ENCODE measurements at regions not wholly inside any gene's neighbourhood (a gene's known extent, or its start where the extent isn't known, plus 50 kb on each side); places are given as distances from the start of the nearest gene placed in this dataset.

- H4K8ac ChIP-seq (ENCODE audit: low read depth, low read length) = no peak overlapping the region
- no peak overlapping the region for H2BK5ac ChIP-seq (ENCODE audit: low read depth, low read length, poor library complexity)
- no peak overlapping the region for H2BK120ac ChIP-seq (ENCODE audit: insufficient read depth, low read length, poor library complexity)
- no peak overlapping the region for H3K9ac ChIP-seq (ENCODE audit: low read length)
- H3K18ac ChIP-seq (ENCODE audit: low read length) = no peak overlapping the region
- WGBS (ENCODE audit: extremely low coverage, insufficient coverage, insufficient read length) = no CpG with 5 or more reads among the region's 4 CpGs
- H2AK5ac ChIP-seq (ENCODE audit: low read length) = no peak overlapping the region
- H2BK12ac ChIP-seq (ENCODE audit: low read length) = no peak overlapping the region
- no peak overlapping the region for H3K4ac ChIP-seq (ENCODE audit: low read depth, low read length)
- H4K91ac ChIP-seq (ENCODE audit: low read depth, low read length) = no peak overlapping the region
- no peak overlapping the region for H3K14ac ChIP-seq (ENCODE audit: low read length)
- no peaks in the 10 kb centered on the region for H3K79me1 ChIP-seq (ENCODE audit: low read length)
- H3K9me3 ChIP-seq (ENCODE audit: insufficient read depth, low read depth, low read length) = no peaks in the 10 kb centered on the region
- no peaks in the 10 kb centered on the region for H3K27me3 ChIP-seq (ENCODE audit: insufficient read depth, low read length)
- H2AFZ ChIP-seq (ENCODE audit: insufficient read depth, low read length, poor library complexity) = no peak overlapping the region
- DNase-seq = no peak
- no peak overlapping the region for H3K4me3 ChIP-seq (ENCODE audit: low read depth, low read length)
- no peaks in the 10 kb centered on the region for H3K36me3 ChIP-seq (ENCODE audit: control insufficient read depth in 1 of 2, insufficient read depth in 2 of 2, low read length in 2 of 2)
- no peaks in the 10 kb centered on the region for H3K4me1 ChIP-seq (ENCODE audit: control insufficient read depth in 1 of 2, insufficient read depth in 2 of 2, low read length in 2 of 2)
- H3K79me2 ChIP-seq (ENCODE audit: control insufficient read depth, insufficient read depth, low read length, poor library complexity) = no peaks in the 10 kb centered on the region
- no peak overlapping the region for H3K4me2 ChIP-seq (ENCODE audit: low read length)
- no peak overlapping the region for H4K12ac ChIP-seq (ENCODE audit: low read depth, low read length)
- no peak overlapping the region for H3K27ac ChIP-seq (ENCODE audit: low read depth, low read length)
- no peak overlapping the region for H3K23ac ChIP-seq (ENCODE audit: low read length)
Measured at GRCh38 chr5:87940775-87941174, 327.9 kb downstream of the TMEM161B start.

- H2BK120ac ChIP-seq (ENCODE audit: insufficient read depth, low read length, poor library complexity) = no peak overlapping the region
- H3K4ac ChIP-seq (ENCODE audit: low read depth, low read length) = no peak overlapping the region
- no peaks in the 10 kb centered on the region for H3K36me3 ChIP-seq (ENCODE audit: control insufficient read depth in 1 of 2, insufficient read depth in 2 of 2, low read length in 2 of 2)
- H3K4me1 ChIP-seq (ENCODE audit: control insufficient read depth in 1 of 2, insufficient read depth in 2 of 2, low read length in 2 of 2) = no peaks in the 10 kb centered on the region
- H3K27ac ChIP-seq (ENCODE audit: low read depth, low read length) = no peak overlapping the region
- H3K79me2 ChIP-seq (ENCODE audit: control insufficient read depth, insufficient read depth, low read length, poor library complexity) = no peaks in the 10 kb centered on the region
- no peak overlapping the region for H2BK5ac ChIP-seq (ENCODE audit: low read depth, low read length, poor library complexity)
- no peak overlapping the region for H4K12ac ChIP-seq (ENCODE audit: low read depth, low read length)
- no peak overlapping the region for H2AFZ ChIP-seq (ENCODE audit: insufficient read depth, low read length, poor library complexity)
- DNase-seq = no peak
- no peak overlapping the region for H3K4me3 ChIP-seq (ENCODE audit: low read depth, low read length)
- no peak overlapping the region for H3K4me2 ChIP-seq (ENCODE audit: low read length)
- H2BK12ac ChIP-seq (ENCODE audit: low read length) = no peak overlapping the region
- no peak overlapping the region for H4K8ac ChIP-seq (ENCODE audit: low read depth, low read length)
- no peak overlapping the region for H3K9ac ChIP-seq (ENCODE audit: low read length)
- no peaks in the 10 kb centered on the region for H3K9me3 ChIP-seq (ENCODE audit: insufficient read depth, low read depth, low read length)
- H3K14ac ChIP-seq (ENCODE audit: low read length) = no peak overlapping the region
- H3K23ac ChIP-seq (ENCODE audit: low read length) = no peak overlapping the region
- no peak overlapping the region for H4K91ac ChIP-seq (ENCODE audit: low read depth, low read length)
- no peak overlapping the region for H3K18ac ChIP-seq (ENCODE audit: low read length)
- H3K27me3 ChIP-seq (ENCODE audit: insufficient read depth, low read length) = no peaks in the 10 kb centered on the region
- no peak overlapping the region for H2AK5ac ChIP-seq (ENCODE audit: low read length)
- H3K79me1 ChIP-seq (ENCODE audit: low read length) = no peaks in the 10 kb centered on the region
Measured at GRCh38 chr5:87936667-87937066, 332.0 kb downstream of the TMEM161B start.

GRCh38 chr5:87924436-87924835 is 344.2 kb downstream of the TMEM161B start:
- Histone ChIP-seq H3K27ac (ENCODE audit: low read depth, low read length) (no peak overlapping the region), H4K91ac (ENCODE audit: low read depth, low read length) (no peak overlapping the region), H3K9me3 (ENCODE audit: insufficient read depth, low read depth, low read length) (no peaks in the 10 kb centered on the region), H3K23ac (ENCODE audit: low read length) (no peak overlapping the region), H3K4me2 (ENCODE audit: low read length) (no peak overlapping the region), H3K79me1 (ENCODE audit: low read length) (no peaks in the 10 kb centered on the region), H3K4me3 (ENCODE audit: low read depth, low read length) (no peak overlapping the region), H3K4ac (ENCODE audit: low read depth, low read length) (no peak overlapping the region), H2AK5ac (ENCODE audit: low read length) (no peak overlapping the region), H3K9ac (ENCODE audit: low read length) (no peak overlapping the region), H4K12ac (ENCODE audit: low read depth, low read length) (no peak overlapping the region), H2BK12ac (ENCODE audit: low read length) (no peak overlapping the region), H3K4me1 (ENCODE audit: control insufficient read depth in 1 of 2, insufficient read depth in 2 of 2, low read length in 2 of 2) (peaks cover 2% of the 10 kb centered on the region in 2 experiments), H2AFZ (ENCODE audit: insufficient read depth, low read length, poor library complexity) (no peak overlapping the region), H3K18ac (ENCODE audit: low read length) (no peak overlapping the region), H3K79me2 (ENCODE audit: control insufficient read depth, insufficient read depth, low read length, poor library complexity) (no peaks in the 10 kb centered on the region), H4K8ac (ENCODE audit: low read depth, low read length) (no peak overlapping the region), H2BK120ac (ENCODE audit: insufficient read depth, low read length, poor library complexity) (no peak overlapping the region), H3K14ac (ENCODE audit: low read length) (no peak overlapping the region), H3K36me3 (ENCODE audit: control insufficient read depth in 1 of 2, insufficient read depth in 2 of 2, low read length in 2 of 2) (no peaks in the 10 kb centered on the region), H3K27me3 (ENCODE audit: insufficient read depth, low read length) (no peaks in the 10 kb centered on the region), H2BK5ac (ENCODE audit: low read depth, low read length, poor library complexity) (no peak overlapping the region)
- DNase-seq = no peak
- no CpG with 5 or more reads among the region's 7 CpGs for WGBS (ENCODE audit: extremely low coverage, insufficient coverage, insufficient read length)

- no peak overlapping the region for H3K4me2 ChIP-seq (ENCODE audit: low read length)
- no peaks in the 10 kb centered on the region for H3K27me3 ChIP-seq (ENCODE audit: insufficient read depth, low read length)
- H2BK120ac ChIP-seq (ENCODE audit: insufficient read depth, low read length, poor library complexity) = no peak overlapping the region
- no peak overlapping the region for H3K9ac ChIP-seq (ENCODE audit: low read length)
- no peaks in the 10 kb centered on the region for H3K4me1 ChIP-seq (ENCODE audit: control insufficient read depth in 1 of 2, insufficient read depth in 2 of 2, low read length in 2 of 2)
- no peak overlapping the region for H2BK12ac ChIP-seq (ENCODE audit: low read length)
- H3K27ac ChIP-seq (ENCODE audit: low read depth, low read length) = no peak overlapping the region
- H3K23ac ChIP-seq (ENCODE audit: low read length) = no peak overlapping the region
- no peaks in the 10 kb centered on the region for H3K9me3 ChIP-seq (ENCODE audit: insufficient read depth, low read depth, low read length)
- no peaks in the 10 kb centered on the region for H3K79me1 ChIP-seq (ENCODE audit: low read length)
- no peaks in the 10 kb centered on the region for H3K36me3 ChIP-seq (ENCODE audit: control insufficient read depth in 1 of 2, insufficient read depth in 2 of 2, low read length in 2 of 2)
- no peak overlapping the region for H3K4me3 ChIP-seq (ENCODE audit: low read depth, low read length)
- no peak overlapping the region for H3K4ac ChIP-seq (ENCODE audit: low read depth, low read length)
- no peak overlapping the region for H2BK5ac ChIP-seq (ENCODE audit: low read depth, low read length, poor library complexity)
- no peak overlapping the region for H4K8ac ChIP-seq (ENCODE audit: low read depth, low read length)
- H4K12ac ChIP-seq (ENCODE audit: low read depth, low read length) = no peak overlapping the region
- H3K18ac ChIP-seq (ENCODE audit: low read length) = no peak overlapping the region
- H3K14ac ChIP-seq (ENCODE audit: low read length) = no peak overlapping the region
- no peak overlapping the region for H2AFZ ChIP-seq (ENCODE audit: insufficient read depth, low read length, poor library complexity)
- no CpG with 5 or more reads among the region's 4 CpGs for WGBS (ENCODE audit: extremely low coverage, insufficient coverage, insufficient read length)
- H2AK5ac ChIP-seq (ENCODE audit: low read length) = no peak overlapping the region
- H3K79me2 ChIP-seq (ENCODE audit: control insufficient read depth, insufficient read depth, low read length, poor library complexity) = no peaks in the 10 kb centered on the region
- no peak for DNase-seq
- no peak overlapping the region for H4K91ac ChIP-seq (ENCODE audit: low read depth, low read length)
Measured at GRCh38 chr5:87916320-87916719, 352.3 kb downstream of the TMEM161B start.

Data from trophoblast cell (in vitro differentiated cells and primary cell).